ENCODE measurements at regions not wholly inside any gene's neighbourhood (a gene's known extent, or its start where the extent isn't known, plus 50 kb on each side); places are given as distances from the start of the nearest gene placed in this dataset.

GRCh38 chr16:86306811-86307513, 203.4 kb upstream of the FOXF1 start:
- no peak for FAIRE-seq

- FAIRE-seq = no peak
Observed at GRCh38 chr16:86307514-86307903, 202.8 kb upstream of the FOXF1 start.

GRCh38 chr16:86308514-86308913, 201.8 kb upstream of the FOXF1 start:
- FAIRE-seq = no peak

- FAIRE-seq = no peak
Observed at GRCh38 chr16:86313631-86314030, 196.7 kb upstream of the FOXF1 start.

- FAIRE-seq = no peak
Observed at GRCh38 chr16:86314402-86315025, 195.8 kb upstream of the FOXF1 start.

GRCh38 chr16:86316967-86317812, 193.1 kb upstream of the FOXF1 start:
- FAIRE-seq = no peak

GRCh38 chr16:86317813-86318650, 192.3 kb upstream of the FOXF1 start:
- FAIRE-seq = no peak

- FAIRE-seq = no peak
Observed at GRCh38 chr16:86319585-86320236, 190.6 kb upstream of the FOXF1 start.

GRCh38 chr16:86320237-86320595, 190.1 kb upstream of the FOXF1 start:
- no peak for FAIRE-seq

GRCh38 chr16:86321491-86321890, 188.8 kb upstream of the FOXF1 start:
- FAIRE-seq = no peak

GRCh38 chr16:86322283-86322682, 188.0 kb upstream of the FOXF1 start:
- FAIRE-seq = no peak

GRCh38 chr16:86322806-86323205, 187.5 kb upstream of the FOXF1 start:
- no peak for FAIRE-seq

- no peak for FAIRE-seq
Observed at GRCh38 chr16:86324320-86324719, 186.0 kb upstream of the FOXF1 start.

- no peak for FAIRE-seq
Observed at GRCh38 chr16:86325360-86325759, 185.0 kb upstream of the FOXF1 start.

GRCh38 chr16:86325895-86326294, 184.4 kb upstream of the FOXF1 start:
- no peak for FAIRE-seq

- no peak for FAIRE-seq
Observed at GRCh38 chr16:86327321-86327720, 183.0 kb upstream of the FOXF1 start.

GRCh38 chr16:86330906-86331305, 179.4 kb upstream of the FOXF1 start:
- FAIRE-seq = no peak

- FAIRE-seq = no peak
Observed at GRCh38 chr16:86334079-86334635, 176.2 kb upstream of the FOXF1 start.

- no peak for FAIRE-seq
Observed at GRCh38 chr16:86335266-86336172, 174.8 kb upstream of the FOXF1 start.

- no peak for FAIRE-seq
Observed at GRCh38 chr16:86337138-86337537, 173.2 kb upstream of the FOXF1 start.
